AG04450 (cell line): ENCODE measurements at regions not wholly inside any gene's neighbourhood (a gene's known extent, or its start where the extent isn't known, plus 50 kb on each side); places are given as distances from the start of the nearest gene placed in this dataset. TPM values are rescaled to one million over a fixed set of nuclear protein-coding genes. Genes with fewer than 3 reads are reported as not detected.

Experiments
- CTCF ChIA-PET: fragments of 300-600, 350-600 bp; formaldehyde crosslinking; extraction: SDS; loops from one replicate; lab custom pipeline; 2022; ENCODE audit warnings: antibody characterized with exemption, inconsistent platforms; lab: Charles Lee
- POLR2A ChIA-PET: fragments of 350-600 bp; formaldehyde crosslinking; extraction: SDS; loops from one replicate; lab custom pipeline; 2021; ENCODE audit warnings: antibody characterized with exemption, inconsistent platforms; lab: Yijun Ruan, JAX
- DNase-seq: peaks from one replicate; pipeline ENCODE4 v3.0.0-alpha.2; 2011; ENCODE audit warnings: low read depth, low spot score
- H3K27ac ChIP-seq: one replicate; pipeline ENCODE4 v1.5.1; 2012; ENCODE audit warnings: low read depth, low read length, control low read depth
- H3K27me3 ChIP-seq: one replicate; pipeline ENCODE4 v1.6.0; 2012; ENCODE audit warnings: low read length; ENCODE audit not compliant: control insufficient read depth, insufficient read depth
- H3K4me3 ChIP-seq: 2 replicates; pipeline ENCODE4 v1.5.1; 2011; ENCODE audit warnings: mild to moderate bottlenecking, low read depth, low read length, control low read depth
- H3K9me3 ChIP-seq: 2 replicates; pipeline ENCODE4 v1.5.1; 2012; ENCODE audit warnings: low read length; ENCODE audit not compliant: control insufficient read depth, insufficient read depth
- CTCF ChIP-seq: IDR thresholded peaks from 2 replicates; pipeline ENCODE4 v1.5.1; 2011; ENCODE audit warnings: low read depth, low read length, control low read depth, inconsistent platforms
- small RNA-seq: library from RNA; depleted of rRNA; stranded (forward); fragments of <200 nt; gene quantifications from one replicate; pipeline ENCODE3, GENCODE V24; 2012; ENCODE audit warnings: low read depth; ENCODE audit not compliant: insufficient read length

GRCh38 chr7:90092506-90092905 lies 61.8 kb upstream of the STEAP1 start:
- TF ChIP-seq CTCF, result no peak
- CTCF ChIA-PET, result no interaction called here
- DNase-seq, result no peak

GRCh38 chr7:90094030-90094429 lies 60.2 kb upstream of the STEAP1 start:
- CTCF ChIA-PET, result no interaction called here
- DNase-seq, result no peak
- TF ChIP-seq CTCF, result no peak
- POLR2A ChIA-PET, result no interaction called here
- no peak overlapping the region for H3K27ac ChIP-seq
- no peaks in the 10 kb centered on the region for H3K9me3 ChIP-seq
- no peaks in the 10 kb centered on the region for H3K27me3 ChIP-seq
- H3K4me3 ChIP-seq, result no peak overlapping the region

More at GRCh38 chr7:90092506-90092905, 61.8 kb upstream of the STEAP1 start:
- Histone ChIP-seq H3K27me3 (no peaks in the 10 kb centered on the region), H3K9me3 (no peaks in the 10 kb centered on the region), H3K27ac (no peak overlapping the region), H3K4me3 (no peak overlapping the region)
- POLR2A ChIA-PET, result no interaction called here

Small RNA genes in the stretch of these regions (small RNA-seq; reads per million reads assigned to genes)
- gene RNU6-274P, result not detected
